ENCODE measurements at regions not wholly inside any gene's neighbourhood (a gene's known extent, or its start where the extent isn't known, plus 50 kb on each side); places are given as distances from the start of the nearest gene placed in this dataset.

- DNase-seq, result no peak
Observed at GRCh38 chr6:105901583-105901982, 184.6 kb upstream of the PRDM1 start.

- DNase-seq, result no peak
Observed at GRCh38 chr6:105900125-105900937, 185.8 kb upstream of the PRDM1 start.

- no peak for DNase-seq
Observed at GRCh38 chr6:105898286-105898685, 187.8 kb upstream of the PRDM1 start.

DNA sequence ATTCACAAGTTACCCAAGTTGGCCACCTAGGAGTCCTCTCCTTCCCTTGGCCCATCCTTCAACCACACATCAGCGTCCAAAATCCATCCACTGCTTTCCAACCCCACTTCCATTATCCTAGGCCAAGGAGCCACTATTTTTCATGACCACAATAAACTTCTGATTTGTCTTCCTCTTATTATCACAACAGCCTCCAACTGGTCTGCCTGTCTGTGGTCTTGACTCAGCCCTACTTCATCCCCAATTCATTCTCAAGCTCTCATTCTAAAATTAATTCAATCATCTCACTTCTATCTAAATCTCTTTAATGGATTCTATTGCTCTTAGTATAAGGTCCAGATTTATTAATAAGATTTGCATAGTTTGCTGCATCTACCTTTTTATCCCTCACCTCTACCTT is 189.0 kb upstream of the PRDM1 start:
- DNase-seq, result no peak

DNA sequence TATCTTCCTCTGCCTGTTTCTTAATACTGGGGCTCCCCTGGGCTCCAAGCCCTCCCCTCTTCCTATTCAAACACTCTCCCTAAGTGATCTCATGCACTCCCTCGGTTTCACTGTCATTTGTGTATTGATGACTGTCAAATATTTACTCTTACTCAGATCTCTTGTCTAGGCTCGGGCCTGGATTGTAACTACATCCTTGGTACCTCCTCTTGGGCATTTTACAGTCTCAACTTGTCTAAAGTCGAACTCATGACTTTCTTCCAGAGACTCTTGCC is 189.4 kb upstream of the PRDM1 start:
- peak; percentile 29 for DNase-seq

DNA sequence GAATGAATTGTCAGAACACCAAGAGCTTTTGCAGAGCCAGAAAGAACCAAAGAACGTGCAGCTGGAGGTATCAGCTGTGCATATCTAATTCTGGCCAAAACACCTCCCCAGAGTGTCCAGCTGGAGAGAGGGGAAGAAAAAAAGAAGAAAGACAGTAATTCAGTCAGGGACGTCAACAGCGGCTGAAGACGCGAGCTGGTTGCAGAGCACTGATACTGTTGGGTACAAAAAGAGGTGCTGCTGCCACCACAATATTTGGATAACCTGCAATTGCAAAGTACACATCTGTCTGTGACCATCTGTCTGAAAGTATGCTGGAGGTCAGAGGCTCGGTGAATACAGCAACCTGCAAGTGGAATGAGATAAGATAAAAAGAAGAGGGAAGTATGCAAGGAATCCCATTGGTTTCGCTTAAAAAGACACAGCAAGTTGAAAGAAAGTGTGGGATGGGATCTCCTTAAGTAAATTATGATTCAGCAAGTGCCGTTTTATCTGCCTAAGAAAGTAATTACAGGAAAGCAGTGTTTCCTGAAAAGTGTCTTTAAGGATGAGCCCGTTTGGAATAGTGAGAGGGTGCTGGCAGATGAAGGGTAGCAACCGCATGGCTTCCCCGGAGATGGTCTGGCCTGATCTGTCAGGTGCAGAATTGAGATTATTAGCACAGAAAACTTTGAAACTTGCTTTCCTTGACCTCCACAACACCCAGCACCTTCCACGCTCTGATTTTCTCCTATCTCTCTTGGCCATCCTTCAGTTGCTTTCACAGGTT is 189.9 kb upstream of the PRDM1 start:
- no peak for DNase-seq

DNA sequence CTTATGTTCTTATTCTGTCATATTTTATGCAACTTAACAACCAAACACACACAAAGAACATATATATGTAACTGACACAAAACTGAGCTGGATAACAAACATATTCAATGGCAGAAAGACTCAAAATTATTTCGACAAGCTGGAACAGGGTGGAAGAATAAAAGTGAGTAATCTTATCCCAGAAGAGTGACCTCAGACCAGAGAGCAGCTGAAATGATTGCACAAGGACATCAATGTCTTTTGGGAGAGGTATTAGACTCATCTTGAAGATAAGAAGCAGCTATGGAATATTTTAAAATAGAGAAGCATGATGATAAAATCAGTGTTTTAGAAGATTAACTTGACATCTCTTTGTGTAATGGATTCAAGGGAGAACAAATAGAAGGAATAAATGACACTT is 191.6 kb upstream of the PRDM1 start:
- no peak for DNase-seq

DNA sequence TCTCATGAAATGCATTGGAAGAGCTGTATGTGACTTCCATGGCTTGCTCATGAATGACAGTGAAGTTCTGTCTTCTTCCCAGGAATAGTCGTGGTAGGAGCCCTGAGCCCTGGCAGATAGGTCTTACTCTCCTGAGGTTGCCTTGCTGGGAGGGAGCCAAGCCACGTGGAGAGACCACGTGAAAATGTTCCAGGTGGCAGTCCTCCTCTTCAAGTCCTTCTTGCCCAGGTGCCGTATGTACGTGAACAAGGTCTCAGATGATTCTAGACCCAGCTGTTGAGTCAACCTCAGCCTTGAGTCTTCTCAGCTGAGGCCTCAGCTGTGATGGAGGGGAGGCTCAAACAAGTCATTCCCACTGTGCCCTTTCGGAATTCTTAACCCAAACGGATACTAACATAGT is 192.4 kb upstream of the PRDM1 start:
- DNase-seq, result no peak

- DNase-seq, result no peak
Observed at GRCh38 chr6:105892577-105893262, 193.4 kb upstream of the PRDM1 start.

DNA sequence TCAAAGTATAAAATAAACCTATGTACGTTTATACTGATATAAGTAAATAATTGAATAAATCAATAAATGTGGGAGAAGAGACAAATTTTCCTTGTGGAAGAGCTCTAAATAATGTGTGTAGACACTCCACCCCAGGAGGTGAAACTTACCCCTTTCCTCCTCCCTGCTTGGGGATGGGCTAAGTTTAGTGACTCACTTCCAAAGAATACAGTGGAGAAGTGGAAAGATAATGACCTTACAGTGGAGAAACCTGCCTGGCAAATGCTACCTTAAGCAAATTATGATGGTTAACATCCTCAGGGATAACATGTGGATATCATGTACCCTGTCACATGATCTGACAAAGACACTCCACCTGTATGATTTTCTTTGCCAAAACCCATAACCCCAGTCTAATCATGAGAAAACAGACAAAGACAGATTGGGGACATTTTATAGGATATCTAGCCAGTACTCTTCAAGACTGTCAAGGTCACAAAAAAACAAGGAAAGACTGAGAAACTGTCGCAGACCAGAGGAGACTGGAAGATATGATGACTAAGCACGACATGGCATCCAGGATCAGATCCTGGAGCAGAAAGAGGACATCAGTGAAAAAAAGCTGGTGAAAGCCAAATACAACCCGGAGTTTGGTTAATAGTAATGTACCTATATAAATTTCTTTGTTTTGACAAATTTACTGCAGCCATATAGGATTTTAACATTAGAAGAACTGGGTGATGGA is 195.5 kb upstream of the PRDM1 start:
- DNase-seq, result no peak

DNA sequence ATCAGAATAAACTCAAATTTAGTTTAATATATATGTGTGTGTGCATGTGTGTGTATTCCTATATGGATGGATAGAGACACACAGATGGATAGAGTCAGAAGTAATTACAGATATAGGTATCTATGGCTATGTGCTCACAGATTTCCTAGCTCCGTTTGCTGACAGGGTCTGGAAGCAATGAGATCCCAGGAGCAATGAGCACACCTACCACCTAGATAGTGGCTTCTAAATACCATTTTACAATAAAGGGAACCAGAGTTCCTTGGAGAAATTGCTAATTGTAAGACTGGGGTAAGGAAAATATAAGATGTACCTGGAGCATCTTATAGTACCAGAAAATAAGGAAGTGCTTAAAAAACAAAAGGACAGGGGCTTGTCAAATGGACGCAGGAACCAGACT is 196.2 kb upstream of the PRDM1 start:
- DNase-seq, result no peak

GRCh38 chr6:105886814-105887544 is 199.2 kb upstream of the PRDM1 start:
- no peak for DNase-seq

GRCh38 chr6:105886066-105886813 is 199.9 kb upstream of the PRDM1 start:
- no peak for DNase-seq

- DNase-seq, result no peak
Observed at GRCh38 chr6:105884426-105884825, 201.7 kb upstream of the PRDM1 start.

- no peak for DNase-seq
Observed at GRCh38 chr6:105884011-105884410, 202.1 kb upstream of the PRDM1 start.

GRCh38 chr6:105882828-105883227 is 203.3 kb upstream of the PRDM1 start:
- DNase-seq, result no peak

DNA sequence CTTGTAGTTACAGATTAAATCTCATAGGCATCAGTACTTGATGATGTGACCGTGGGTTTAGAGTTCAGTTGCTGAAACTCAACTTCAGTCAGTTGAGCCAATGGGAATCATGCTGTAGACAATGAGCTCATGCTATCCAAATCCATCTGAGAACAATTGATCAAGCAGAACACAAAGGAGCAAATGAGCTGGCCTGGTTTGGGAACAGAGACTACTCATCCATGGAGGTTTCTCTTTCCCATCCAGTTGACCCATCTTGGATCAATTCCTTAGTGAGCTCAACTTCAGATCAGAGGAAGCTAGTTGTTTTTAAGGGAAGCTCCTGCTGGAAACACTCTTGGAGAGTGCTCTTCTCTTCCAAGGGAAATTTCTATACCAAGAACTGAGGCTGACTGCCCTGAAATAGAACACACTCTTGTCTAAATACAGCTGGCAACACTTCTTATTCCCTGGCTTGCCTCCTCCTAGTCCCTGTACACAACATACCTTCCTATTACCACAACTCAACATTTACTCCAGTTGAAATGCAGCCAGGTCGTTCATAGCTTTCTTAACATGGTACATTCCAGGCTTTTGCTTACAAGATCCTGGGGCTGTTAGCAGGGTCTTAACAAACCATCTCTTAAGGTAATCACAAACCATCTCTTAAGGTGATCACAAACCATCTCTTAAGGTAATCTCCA is 203.9 kb upstream of the PRDM1 start:
- DNase-seq, result no peak

DNA sequence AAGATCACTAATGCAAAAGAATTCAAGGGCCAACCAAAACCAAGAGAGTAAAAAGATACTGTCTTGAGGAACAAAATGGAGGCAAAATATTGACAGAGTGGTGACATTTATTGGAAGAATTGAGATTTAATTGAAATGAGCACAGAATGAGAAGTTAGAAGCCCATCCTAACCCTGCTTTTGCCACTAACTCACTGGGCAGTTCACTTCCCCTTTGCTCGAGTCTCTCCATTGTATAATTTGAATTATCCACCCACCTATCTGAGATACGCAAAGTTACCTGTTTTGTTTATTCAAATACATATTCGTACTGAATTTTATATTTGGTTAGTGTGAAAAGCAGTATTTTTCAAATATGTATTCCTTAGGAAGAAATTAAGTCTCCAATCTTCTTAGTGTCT is 204.5 kb upstream of the PRDM1 start:
- no peak for DNase-seq

DNA sequence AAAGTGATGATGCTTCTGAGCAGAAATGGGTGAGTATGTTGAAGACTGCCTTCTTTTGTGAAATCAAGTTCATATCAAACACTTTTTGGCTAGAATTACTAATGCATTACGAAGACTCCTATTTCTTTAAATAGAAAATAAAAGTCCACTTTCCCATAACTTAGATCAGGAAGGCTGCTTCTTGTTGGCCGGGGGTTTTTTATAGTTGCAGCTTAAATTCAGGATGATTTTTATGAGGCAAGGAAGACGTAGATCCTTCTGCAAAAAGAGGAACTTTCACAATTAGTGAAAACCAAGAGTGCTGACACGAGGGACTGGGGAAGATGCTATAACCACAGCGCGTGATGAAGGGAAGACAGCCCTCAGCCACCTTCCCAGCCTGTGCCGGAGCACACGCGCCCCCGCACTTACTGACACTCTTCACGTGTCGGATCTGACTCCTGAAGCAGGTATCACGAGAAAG is 206.1 kb upstream of the PRDM1 start:
- no peak for DNase-seq

DNA sequence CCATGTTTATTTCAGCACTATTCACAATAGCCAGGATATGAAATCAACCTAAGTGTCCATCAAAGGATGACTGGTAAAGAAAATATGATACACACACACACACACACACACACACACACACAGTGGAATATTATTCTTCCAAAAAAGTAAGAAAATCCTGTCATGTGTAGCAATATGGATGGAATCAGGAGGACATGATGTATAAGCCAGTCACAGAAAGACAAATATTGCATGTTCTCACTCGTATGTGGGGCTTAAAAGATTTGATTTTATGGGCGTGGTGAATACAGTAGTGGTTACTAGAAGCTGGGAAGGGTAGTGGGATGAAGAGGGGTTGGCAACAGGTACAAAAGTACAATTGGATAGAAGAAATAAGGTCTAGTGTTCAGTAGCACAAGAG is 207.0 kb upstream of the PRDM1 start:
- DNase-seq, result no peak

- no peak for DNase-seq
Observed at GRCh38 chr6:105875974-105876640, 210.0 kb upstream of the PRDM1 start.

All from NCI-H510A treated with DMSO at 0.1 percent for 48 hours (cell line).